SK-N-SH treated with all-trans-retinoic acid at 6 μM for 48 hours (cell line): ENCODE measurements at regions not wholly inside any gene's neighbourhood (a gene's known extent, or its start where the extent isn't known, plus 50 kb on each side); places are given as distances from the start of the nearest gene placed in this dataset.
"Not testable (repeated sequence)": the region's sequence is repeated elsewhere in the genome, so short reads cannot be mapped to it uniquely, and the experiment has no call there.

ENCODE experiments used
- ATAC-seq: fragments of 200-7000 bp; cut with Tn5 transposase; 3 replicates; pipeline ENCODE4 v1.9.1; 2020; ENCODE audit warnings: mild to moderate bottlenecking, moderate library complexity
- ARNTL ChIP-seq: fragments of 450-650 bp; formaldehyde crosslinking; IDR thresholded peaks from 2 replicates; pipeline ENCODE4 v1.5.0; 2020; ENCODE audit warnings: low read depth, mild to moderate bottlenecking, moderate library complexity, borderline replicate concordance
- BACH2 ChIP-seq: fragments of 250-450 bp; sonication (Bioruptor Pico); IDR thresholded peaks from 2 replicates; pipeline ENCODE4 v1.9.0; 2021; ENCODE audit warnings: mild to moderate bottlenecking, borderline replicate concordance
- CSDC2 ChIP-seq: fragments of 250-450 bp; sonication (Bioruptor Pico); IDR thresholded peaks from 2 replicates; pipeline ENCODE4 v1.5.0; 2020; ENCODE audit warnings: mild to moderate bottlenecking, moderate library complexity
- ESRRG ChIP-seq: fragments of 250-450 bp; sonication (Bioruptor Pico); IDR thresholded peaks from 2 replicates; pipeline ENCODE4 v1.6.1; 2021; ENCODE audit warnings: mild to moderate bottlenecking
- GLIS3 ChIP-seq: fragments of 250-450 bp; sonication (Bioruptor Pico); IDR thresholded peaks from 2 replicates; pipeline ENCODE4 v1.5.0; 2020; ENCODE audit warnings: mild to moderate bottlenecking, moderate library complexity
- ISL1 ChIP-seq: fragments of 250-450 bp; sonication (Bioruptor Pico); IDR thresholded peaks from 2 replicates; pipeline ENCODE4 v2.1.2; 2022; ENCODE audit warnings: mild to moderate bottlenecking, moderate library complexity
- OSR1 ChIP-seq: fragments of 250-450 bp; sonication (Bioruptor Pico); IDR thresholded peaks from 2 replicates; pipeline ENCODE4 v1.8.0; 2022; ENCODE audit warnings: moderate library complexity, mild to moderate bottlenecking, inconsistent platforms
- PPARA ChIP-seq: fragments of 250-450 bp; sonication (Bioruptor Pico); IDR thresholded peaks from 2 replicates; pipeline ENCODE4 v1.5.0; 2020; ENCODE audit warnings: mild to moderate bottlenecking, borderline replicate concordance
- RARB ChIP-seq: fragments of 250-450 bp; sonication (Bioruptor Pico); IDR thresholded peaks from 2 replicates; pipeline ENCODE4 v1.8.0; 2021; ENCODE audit warnings: mild to moderate bottlenecking, moderate library complexity
- SNAI2 ChIP-seq: fragments of 250-450 bp; sonication (Bioruptor Pico); IDR thresholded peaks from 2 replicates; pipeline ENCODE4 v1.5.0; 2020; ENCODE audit warnings: mild to moderate bottlenecking, moderate library complexity
- TCF4 ChIP-seq: fragments of 250-450 bp; sonication (Bioruptor Pico); IDR thresholded peaks from 2 replicates; pipeline ENCODE4 v1.8.0; 2021; ENCODE audit warnings: mild to moderate bottlenecking, moderate library complexity, borderline replicate concordance
- TOX ChIP-seq: fragments of 250-450 bp; sonication (Bioruptor Pico); IDR thresholded peaks from 2 replicates; pipeline ENCODE4 v1.8.0; 2021; ENCODE audit warnings: mild to moderate bottlenecking, moderate library complexity, borderline replicate concordance
- ZC3H10 ChIP-seq: fragments of 250-450 bp; sonication (Bioruptor Pico); IDR thresholded peaks from 2 replicates; pipeline ENCODE4 v1.5.1; 2021; ENCODE audit warnings: mild to moderate bottlenecking, moderate library complexity
- ZFP3 ChIP-seq: fragments of 250-450 bp; sonication (Bioruptor Pico); IDR thresholded peaks from 2 replicates; pipeline ENCODE4 v1.5.0; 2020; ENCODE audit warnings: mild to moderate bottlenecking, moderate library complexity
- ZFP30 ChIP-seq: fragments of 450-650 bp; formaldehyde crosslinking; IDR thresholded peaks from 2 replicates; pipeline ENCODE4 v1.5.0; 2022; ENCODE audit warnings: mild to moderate bottlenecking, moderate library complexity
- ZNF565 ChIP-seq: fragments of 450-650 bp; formaldehyde crosslinking; conservative IDR thresholded peaks from 2 replicates; pipeline ENCODE4 v1.5.0; 2020; ENCODE audit warnings: low read depth, mild to moderate bottlenecking, moderate library complexity
- ZNF70 ChIP-seq: fragments of 450-650 bp; formaldehyde crosslinking; IDR thresholded peaks from 2 replicates; pipeline ENCODE4 v1.5.0; 2020; ENCODE audit warnings: mild to moderate bottlenecking, moderate library complexity
- ZNF8 ChIP-seq: fragments of 450-650 bp; formaldehyde crosslinking; IDR thresholded peaks from 2 replicates; pipeline ENCODE4 v1.5.0; 2020; ENCODE audit warnings: mild to moderate bottlenecking, moderate library complexity
- TF ChIP-seq, protein P1 (sequence below): fragments of 250-450 bp; sonication (Bioruptor Pico); IDR thresholded peaks from 2 replicates; pipeline ENCODE4 v1.5.1; 2021; ENCODE audit warnings: mild to moderate bottlenecking, moderate library complexity
- TF ChIP-seq, protein P2 (sequence below): fragments of 250-450 bp; sonication (Bioruptor Pico); IDR thresholded peaks from 2 replicates; pipeline ENCODE4 v1.5.1; 2020; ENCODE audit warnings: low read depth, mild to moderate bottlenecking, moderate library complexity
- TF ChIP-seq, protein P3 (sequence below): fragments of 250-450 bp; sonication (Bioruptor Pico); IDR thresholded peaks from 2 replicates; pipeline ENCODE4 v1.8.0; 2021; ENCODE audit warnings: low read depth, mild to moderate bottlenecking, moderate library complexity, borderline replicate concordance
- TF ChIP-seq, protein P4 (sequence below): fragments of 250-450 bp; sonication (Bioruptor Pico); IDR thresholded peaks from 2 replicates; pipeline ENCODE4 v1.8.0; 2020; ENCODE audit warnings: mild to moderate bottlenecking, moderate library complexity, borderline replicate concordance

DNA sequence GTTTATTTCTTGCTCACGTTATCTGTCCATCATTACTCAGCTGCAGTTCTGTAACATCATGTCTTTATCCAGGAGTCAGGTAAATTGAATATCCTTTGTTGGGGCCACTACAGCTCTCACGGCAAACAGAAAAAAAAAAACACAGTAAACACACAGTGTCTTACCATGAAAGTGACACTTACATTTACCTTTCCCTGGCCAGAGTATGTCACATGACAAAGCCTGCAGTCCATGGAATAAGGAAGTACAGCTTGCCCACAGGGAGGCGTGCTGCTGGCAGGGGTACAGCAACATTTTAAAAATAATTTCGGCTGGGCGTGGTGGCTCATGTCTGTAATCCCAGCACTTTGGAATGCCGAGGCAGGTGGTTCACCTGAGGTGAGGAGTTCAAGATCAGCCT, 85.7 kb upstream of the HS3ST4 start:
- no peak for ATAC-seq

GRCh38 chr16:25605381-25605780, 86.4 kb upstream of the HS3ST4 start:
- TF ChIP-seq CSDC2 (CRISPR knock-in tag) (no peak), TCF4 (no peak), SNAI2 (CRISPR knock-in tag) (no peak), ZFP30 (CRISPR knock-in tag) (no peak), RARB (CRISPR knock-in tag) (no peak), ZC3H10 (CRISPR knock-in tag) (no peak)
- TF ChIP-seq, protein P1, sequence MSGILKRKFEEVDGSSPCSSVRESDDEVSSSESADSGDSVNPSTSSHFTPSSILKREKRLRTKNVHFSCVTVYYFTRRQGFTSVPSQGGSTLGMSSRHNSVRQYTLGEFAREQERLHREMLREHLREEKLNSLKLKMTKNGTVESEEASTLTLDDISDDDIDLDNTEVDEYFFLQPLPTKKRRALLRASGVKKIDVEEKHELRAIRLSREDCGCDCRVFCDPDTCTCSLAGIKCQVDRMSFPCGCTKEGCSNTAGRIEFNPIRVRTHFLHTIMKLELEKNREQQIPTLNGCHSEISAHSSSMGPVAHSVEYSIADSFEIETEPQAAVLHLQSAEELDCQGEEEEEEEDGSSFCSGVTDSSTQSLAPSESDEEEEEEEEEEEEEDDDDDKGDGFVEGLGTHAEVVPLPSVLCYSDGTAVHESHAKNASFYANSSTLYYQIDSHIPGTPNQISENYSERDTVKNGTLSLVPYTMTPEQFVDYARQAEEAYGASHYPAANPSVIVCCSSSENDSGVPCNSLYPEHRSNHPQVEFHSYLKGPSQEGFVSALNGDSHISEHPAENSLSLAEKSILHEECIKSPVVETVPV (CRISPR knock-in tag), result no peak
- no peak for ATAC-seq

More for the DNA sequence above, 85.7 kb upstream of the HS3ST4 start:
- no peak for TF ChIP-seq ZNF70 (CRISPR knock-in tag)
- no peak for TF ChIP-seq SNAI2 (CRISPR knock-in tag)
- no peak for TF ChIP-seq TOX
- no peak for TF ChIP-seq ISL1 (CRISPR knock-in tag)
- TF ChIP-seq ZFP30 (CRISPR knock-in tag), result no peak
- TF ChIP-seq PPARA (CRISPR knock-in tag), result no peak
- no peak for TF ChIP-seq RARB (CRISPR knock-in tag)
- no peak for TF ChIP-seq ZNF565

DNA sequence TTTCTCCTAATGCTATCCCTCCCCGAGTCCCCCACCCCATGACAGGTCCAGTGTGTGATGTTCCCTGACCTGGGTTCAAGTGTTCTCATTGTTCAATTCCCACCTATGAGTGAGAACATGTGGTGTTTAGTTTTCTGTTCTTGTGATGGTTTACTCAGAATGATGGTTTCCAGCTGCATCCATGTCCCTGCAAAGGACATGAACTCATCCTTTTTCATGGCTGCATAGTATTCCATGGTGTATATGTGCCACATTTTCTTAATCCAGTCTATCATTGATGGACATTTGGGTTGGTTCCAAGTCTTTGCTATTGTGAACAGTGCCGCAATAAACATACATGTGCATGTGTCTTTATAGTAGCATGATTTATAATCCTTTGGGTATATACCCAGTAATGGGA, 90.5 kb upstream of the HS3ST4 start:
- not testable (repeated sequence) for ATAC-seq

- ATAC-seq, result no peak
- TF ChIP-seq ISL1 (CRISPR knock-in tag) (no peak), ZNF565 (no peak), ZFP3 (CRISPR knock-in tag) (no peak), GLIS3 (CRISPR knock-in tag) (no peak), OSR1 (CRISPR knock-in tag) (no peak), ARNTL (CRISPR knock-in tag) (no peak), TOX (no peak), CSDC2 (CRISPR knock-in tag) (no peak), ESRRG (no peak), ZC3H10 (CRISPR knock-in tag) (no peak), ZNF70 (CRISPR knock-in tag) (no peak)
Observed at GRCh38 chr16:25596194-25596593, 95.6 kb upstream of the HS3ST4 start.

DNA sequence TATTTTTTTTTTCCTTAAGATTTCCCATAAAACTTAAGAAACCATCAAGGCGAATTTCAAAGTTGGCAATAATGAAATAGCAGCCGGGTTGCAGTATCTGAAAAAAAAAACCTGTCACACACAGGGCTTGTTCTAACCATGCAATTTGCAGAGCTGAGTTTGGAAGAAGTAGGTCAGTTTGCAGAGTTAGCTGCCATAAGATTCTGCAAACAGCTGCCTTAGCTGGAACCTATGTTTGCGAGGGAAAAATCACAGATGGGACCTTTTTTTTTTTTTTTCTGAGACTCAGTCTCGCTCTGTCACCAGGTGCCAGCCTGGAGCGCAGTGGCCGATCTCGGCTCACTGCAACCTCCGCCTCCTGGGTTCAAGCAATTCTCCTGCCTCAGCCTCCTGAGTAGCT, 98.5 kb upstream of the HS3ST4 start:
- no peak for ATAC-seq
- TF ChIP-seq PPARA (CRISPR knock-in tag) (no peak), ISL1 (CRISPR knock-in tag) (no peak), ZNF8 (CRISPR knock-in tag) (no peak), RARB (CRISPR knock-in tag) (no peak), TCF4 (no peak), ZNF565 (no peak), ZFP3 (CRISPR knock-in tag) (no peak), BACH2 (CRISPR knock-in tag) (no peak), ZNF70 (CRISPR knock-in tag) (no peak), ESRRG (no peak)
- TF ChIP-seq, protein P1 (CRISPR knock-in tag), result no peak
- TF ChIP-seq, protein P2, sequence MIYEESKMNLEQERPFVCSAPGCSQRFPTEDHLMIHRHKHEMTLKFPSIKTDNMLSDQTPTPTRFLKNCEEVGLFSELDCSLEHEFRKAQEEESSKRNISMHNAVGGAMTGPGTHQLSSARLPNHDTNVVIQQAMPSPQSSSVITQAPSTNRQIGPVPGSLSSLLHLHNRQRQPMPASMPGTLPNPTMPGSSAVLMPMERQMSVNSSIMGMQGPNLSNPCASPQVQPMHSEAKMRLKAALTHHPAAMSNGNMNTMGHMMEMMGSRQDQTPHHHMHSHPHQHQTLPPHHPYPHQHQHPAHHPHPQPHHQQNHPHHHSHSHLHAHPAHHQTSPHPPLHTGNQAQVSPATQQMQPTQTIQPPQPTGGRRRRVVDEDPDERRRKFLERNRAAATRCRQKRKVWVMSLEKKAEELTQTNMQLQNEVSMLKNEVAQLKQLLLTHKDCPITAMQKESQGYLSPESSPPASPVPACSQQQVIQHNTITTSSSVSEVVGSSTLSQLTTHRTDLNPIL (CRISPR knock-in tag), result no peak

GRCh38 chr16:25587783-25588182, 104.0 kb upstream of the HS3ST4 start:
- TF ChIP-seq OSR1 (CRISPR knock-in tag), result no peak
- TF ChIP-seq GLIS3 (CRISPR knock-in tag), result no peak
- TF ChIP-seq RARB (CRISPR knock-in tag), result no peak
- TF ChIP-seq, protein P3, sequence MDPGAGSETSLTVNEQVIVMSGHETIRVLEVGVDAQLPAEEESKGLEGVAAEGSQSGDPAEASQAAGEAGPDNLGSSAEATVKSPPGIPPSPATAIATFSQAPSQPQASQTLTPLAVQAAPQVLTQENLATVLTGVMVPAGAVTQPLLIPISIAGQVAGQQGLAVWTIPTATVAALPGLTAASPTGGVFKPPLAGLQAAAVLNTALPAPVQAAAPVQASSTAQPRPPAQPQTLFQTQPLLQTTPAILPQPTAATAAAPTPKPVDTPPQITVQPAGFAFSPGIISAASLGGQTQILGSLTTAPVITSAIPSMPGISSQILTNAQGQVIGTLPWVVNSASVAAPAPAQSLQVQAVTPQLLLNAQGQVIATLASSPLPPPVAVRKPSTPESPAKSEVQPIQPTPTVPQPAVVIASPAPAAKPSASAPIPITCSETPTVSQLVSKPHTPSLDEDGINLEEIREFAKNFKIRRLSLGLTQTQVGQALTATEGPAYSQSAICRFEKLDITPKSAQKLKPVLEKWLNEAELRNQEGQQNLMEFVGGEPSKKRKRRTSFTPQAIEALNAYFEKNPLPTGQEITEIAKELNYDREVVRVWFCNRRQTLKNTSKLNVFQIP (CRISPR knock-in tag), result no peak
- TF ChIP-seq PPARA (CRISPR knock-in tag), result no peak
- TF ChIP-seq ZC3H10 (CRISPR knock-in tag), result no peak
- TF ChIP-seq, protein P4, sequence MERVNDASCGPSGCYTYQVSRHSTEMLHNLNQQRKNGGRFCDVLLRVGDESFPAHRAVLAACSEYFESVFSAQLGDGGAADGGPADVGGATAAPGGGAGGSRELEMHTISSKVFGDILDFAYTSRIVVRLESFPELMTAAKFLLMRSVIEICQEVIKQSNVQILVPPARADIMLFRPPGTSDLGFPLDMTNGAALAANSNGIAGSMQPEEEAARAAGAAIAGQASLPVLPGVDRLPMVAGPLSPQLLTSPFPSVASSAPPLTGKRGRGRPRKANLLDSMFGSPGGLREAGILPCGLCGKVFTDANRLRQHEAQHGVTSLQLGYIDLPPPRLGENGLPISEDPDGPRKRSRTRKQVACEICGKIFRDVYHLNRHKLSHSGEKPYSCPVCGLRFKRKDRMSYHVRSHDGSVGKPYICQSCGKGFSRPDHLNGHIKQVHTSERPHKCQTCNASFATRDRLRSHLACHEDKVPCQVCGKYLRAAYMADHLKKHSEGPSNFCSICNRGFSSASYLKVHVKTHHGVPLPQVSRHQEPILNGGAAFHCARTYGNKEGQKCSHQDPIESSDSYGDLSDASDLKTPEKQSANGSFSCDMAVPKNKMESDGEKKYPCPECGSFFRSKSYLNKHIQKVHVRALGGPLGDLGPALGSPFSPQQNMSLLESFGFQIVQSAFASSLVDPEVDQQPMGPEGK (CRISPR knock-in tag), result no peak
- TF ChIP-seq ZNF8 (CRISPR knock-in tag), result no peak
- TF ChIP-seq ZNF565, result no peak
- TF ChIP-seq BACH2 (CRISPR knock-in tag), result no peak
- ATAC-seq, result no peak
